ENCODE measurements at regions not wholly inside any gene's neighbourhood (a gene's known extent, or its start where the extent isn't known, plus 50 kb on each side); places are given as distances from the start of the nearest gene placed in this dataset.

GRCh38 chr5:2129568-2130272 is 247.0 kb upstream of the IRX4 start:
- no peak for DNase-seq (ENCODE audit: low read depth)

DNA sequence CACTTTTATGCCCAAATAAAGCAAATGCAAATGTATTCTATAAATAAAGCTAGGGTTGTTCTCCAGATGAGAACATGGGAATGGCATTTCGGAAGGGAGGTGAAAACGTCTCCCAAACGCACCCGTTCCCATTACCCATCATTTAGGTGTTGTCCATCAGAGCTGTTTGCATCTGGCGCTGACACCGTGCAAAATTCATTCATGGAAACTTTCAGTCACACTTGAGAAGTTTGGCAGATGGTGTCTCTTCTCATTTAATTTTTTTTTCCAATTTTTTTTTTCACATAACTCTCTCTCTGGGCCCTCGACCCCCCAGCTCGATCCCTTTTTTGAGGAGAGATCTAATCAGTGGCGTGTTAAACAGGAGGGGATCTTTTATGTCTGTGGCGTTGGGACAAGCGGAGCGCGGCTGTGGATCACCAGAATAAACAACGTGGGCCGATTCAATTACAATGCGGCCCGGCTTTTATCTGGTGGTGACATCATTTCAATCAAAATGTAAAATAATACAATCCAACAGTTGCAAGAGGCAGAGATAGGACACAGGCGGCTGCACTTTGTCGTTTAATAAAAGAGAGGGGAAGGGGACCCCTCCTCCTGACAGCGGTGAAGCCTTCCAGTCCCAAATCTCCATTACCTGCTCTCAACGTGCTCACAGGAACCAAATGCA is 246.1 kb upstream of the IRX4 start:
- no peak for DNase-seq (ENCODE audit: low read depth)

- DNase-seq (ENCODE audit: low read depth): no peak
Observed at GRCh38 chr5:2126512-2126911, 243.8 kb upstream of the IRX4 start.

GRCh38 chr5:2125901-2126265 is 243.2 kb upstream of the IRX4 start:
- DNase-seq (ENCODE audit: low read depth): no peak

GRCh38 chr5:2125171-2125900 is 242.6 kb upstream of the IRX4 start:
- no peak for DNase-seq (ENCODE audit: low read depth)

DNA sequence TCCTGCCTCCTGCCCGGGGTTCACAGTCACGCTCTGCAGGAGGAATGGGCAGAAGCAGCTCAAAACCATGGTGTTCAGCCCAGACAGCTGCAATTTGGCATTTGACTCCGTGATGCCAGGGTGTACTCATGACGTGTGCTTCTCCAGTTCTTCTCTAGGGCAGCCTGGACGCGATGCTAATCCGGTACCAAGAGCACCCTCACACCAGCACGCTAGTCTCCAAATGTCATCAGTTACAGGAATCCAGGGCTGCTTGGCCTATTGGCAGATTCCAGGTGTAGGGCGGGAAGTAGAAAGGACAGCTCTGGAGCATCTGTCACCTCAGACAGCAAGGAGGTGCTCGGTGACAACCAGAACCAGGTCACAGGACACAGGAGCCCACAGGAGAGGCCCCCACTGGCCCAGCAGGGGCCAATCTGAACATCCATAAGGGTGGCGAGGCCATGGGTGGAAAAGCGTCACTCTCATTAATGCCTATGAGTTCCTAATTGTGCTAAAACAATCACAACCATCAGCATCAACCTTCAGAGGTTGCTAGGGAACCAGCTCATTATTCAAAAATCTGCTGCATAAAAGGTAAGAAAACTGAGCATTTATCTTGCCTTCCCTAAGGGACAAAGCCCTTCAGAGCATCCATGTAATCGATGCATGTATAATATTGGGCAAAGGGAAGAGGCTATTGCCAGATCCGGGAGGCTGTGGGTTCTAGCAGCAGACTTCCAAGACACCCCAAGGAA is 241.9 kb upstream of the IRX4 start:
- DNase-seq (ENCODE audit: low read depth): no peak

DNA sequence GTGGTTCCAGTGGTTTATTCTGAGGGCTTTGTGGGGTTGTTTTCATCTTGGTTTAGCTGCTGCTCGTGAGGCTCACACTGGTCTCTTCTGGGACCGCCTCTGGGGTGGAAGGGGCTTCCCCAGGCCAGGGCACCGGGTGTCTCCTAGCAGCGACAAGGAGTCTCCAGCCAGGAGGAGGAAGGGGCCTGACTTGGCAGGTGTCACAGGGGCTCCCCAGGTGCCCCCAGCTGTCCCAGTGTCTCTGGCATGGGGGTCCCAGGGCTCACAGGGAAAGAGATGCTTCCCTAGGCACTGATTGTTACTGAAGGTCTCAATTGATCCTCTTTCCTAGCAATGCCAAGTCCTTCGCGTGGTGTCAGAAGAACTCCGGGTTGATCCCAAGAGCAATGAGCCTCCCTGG is 241.1 kb upstream of the IRX4 start:
- DNase-seq (ENCODE audit: low read depth): no peak

- no peak for DNase-seq (ENCODE audit: low read depth)
Observed at GRCh38 chr5:2120361-2120760, 237.6 kb upstream of the IRX4 start.

- no peak for DNase-seq (ENCODE audit: low read depth)
Observed at GRCh38 chr5:2119573-2119972, 236.8 kb upstream of the IRX4 start.

- no peak for DNase-seq (ENCODE audit: low read depth)
Observed at GRCh38 chr5:2113348-2114131, 230.8 kb upstream of the IRX4 start.

- no peak for DNase-seq (ENCODE audit: low read depth)
Observed at GRCh38 chr5:2112173-2113025, 229.7 kb upstream of the IRX4 start.

GRCh38 chr5:2111569-2112105 is 228.9 kb upstream of the IRX4 start:
- no peak for DNase-seq (ENCODE audit: low read depth)

- DNase-seq (ENCODE audit: low read depth): no peak
Observed at GRCh38 chr5:2110934-2111462, 228.3 kb upstream of the IRX4 start.

DNA sequence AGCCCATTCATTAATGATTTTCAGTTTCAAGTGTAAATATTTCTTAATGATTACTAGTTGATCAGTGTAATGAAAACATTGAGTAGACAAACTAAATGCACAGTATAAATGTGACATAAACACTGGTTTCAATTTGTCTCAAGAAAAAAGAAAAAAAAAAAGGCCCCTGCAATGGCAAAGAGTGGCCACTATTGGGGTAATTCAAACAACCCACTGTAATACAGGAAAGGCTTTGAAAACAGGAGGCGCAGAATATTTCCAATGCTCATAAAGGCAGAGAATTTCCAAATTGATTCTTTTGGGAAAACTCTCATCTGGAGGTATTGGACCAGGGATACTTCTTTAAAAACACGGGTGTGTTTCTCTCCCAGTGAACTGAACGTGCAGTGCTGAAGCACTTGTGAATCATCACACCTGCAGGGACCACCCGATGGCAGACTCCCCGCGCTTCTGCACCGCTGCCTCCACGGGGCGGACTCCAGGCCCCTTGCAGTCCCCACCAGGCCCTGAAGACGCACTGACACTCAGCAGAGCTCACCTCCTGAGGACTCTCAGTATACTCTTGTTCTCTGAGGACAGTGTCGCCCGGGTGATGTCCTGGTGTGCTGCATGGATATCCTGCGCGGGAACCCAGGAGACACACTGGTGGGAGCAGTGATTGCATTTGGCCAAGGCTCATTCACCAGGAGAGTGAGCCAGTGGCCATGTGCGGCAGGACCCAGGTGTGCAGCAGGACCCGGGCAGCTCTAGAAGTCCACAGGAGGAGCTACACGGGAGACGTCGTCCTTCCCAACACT is 227.6 kb upstream of the IRX4 start:
- DNase-seq (ENCODE audit: low read depth): no peak

GRCh38 chr5:2109566-2109965 is 226.8 kb upstream of the IRX4 start:
- no peak for DNase-seq (ENCODE audit: low read depth)

DNA sequence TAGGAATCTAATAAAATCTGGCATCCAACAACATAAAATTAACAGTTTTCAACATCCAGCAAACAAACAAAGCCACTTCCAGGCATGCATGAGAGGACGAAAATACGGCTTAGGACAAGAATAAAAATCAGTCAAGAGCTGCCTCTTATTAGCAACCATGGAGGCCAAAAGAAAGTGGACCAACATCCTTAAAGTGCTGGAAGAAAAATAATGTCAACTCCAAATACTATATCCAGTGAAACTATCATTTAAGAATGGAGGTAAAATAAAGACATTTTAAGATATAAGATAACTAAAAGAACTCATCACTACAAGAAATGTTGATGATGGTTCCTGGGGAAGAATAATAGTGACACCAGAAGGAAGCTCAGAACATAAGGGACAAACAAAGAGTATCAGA is 224.0 kb upstream of the IRX4 start:
- DNase-seq (ENCODE audit: low read depth): no peak

DNA sequence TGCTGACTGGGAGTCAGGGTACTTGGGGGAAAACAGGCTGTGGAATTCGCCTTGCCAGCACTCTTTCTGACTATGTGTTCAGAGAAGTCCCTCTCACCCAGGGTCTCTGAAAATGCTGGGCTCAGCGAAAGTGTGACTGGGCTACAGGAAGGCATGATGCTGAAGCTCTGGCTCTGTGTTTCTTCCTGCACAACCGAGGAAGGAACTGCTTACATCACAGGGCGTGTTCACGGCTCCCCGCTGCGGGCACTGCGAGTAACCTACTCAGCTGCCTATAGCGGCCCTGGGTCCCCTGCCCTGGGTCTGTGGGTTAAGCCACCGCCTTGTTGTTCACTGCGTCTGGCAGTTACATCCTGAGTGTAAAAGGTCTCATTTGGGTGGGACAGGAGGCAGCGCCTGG is 222.4 kb upstream of the IRX4 start:
- no peak for DNase-seq (ENCODE audit: low read depth)

DNA sequence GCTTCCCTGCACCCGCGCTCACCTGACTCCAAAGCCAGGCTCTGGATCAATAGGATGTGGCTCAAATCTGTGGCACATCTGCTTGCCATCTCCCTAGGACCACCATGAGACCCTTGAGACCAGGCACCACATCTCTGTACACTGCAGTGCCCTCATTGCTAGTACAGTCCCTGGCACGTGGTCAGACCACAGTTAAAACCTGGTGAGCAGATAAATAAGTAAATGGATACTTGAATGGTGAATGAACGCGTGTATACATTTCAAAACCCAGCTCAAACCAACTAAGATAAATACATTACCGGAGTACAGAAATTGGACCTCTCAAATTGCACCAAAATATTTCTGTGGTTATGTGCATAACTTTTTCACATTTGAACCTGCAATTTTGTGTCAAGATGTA is 221.2 kb upstream of the IRX4 start:
- DNase-seq (ENCODE audit: low read depth): no peak
